ENCODE measurements at regions not wholly inside any gene's neighbourhood (a gene's known extent, or its start where the extent isn't known, plus 50 kb on each side); places are given as distances from the start of the nearest gene placed in this dataset.

DNA sequence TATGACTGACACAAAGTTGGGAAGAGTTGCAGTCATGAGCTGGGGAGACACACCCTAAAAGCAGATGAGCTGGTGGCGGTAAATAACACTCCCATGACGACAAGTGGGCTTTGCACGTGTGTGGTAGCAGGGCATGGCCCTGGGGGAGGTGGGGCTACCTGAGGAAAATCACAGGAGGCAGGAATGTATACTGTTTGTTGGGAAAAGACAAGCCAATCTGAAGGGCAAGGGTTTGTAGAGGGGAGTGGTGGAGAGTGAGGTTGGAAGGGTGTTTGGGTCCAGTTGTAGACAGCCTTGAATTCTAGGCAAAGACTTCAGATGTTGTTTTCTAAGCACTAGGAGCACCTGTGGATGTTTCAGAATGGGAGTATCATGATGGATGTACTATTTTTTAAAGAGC is 151.6 kb downstream of the TM9SF2 start:
- Histone ChIP-seq H3K4me1 (ENCODE audit: insufficient read depth, low read length) (peaks cover 29% of the 10 kb centered on the region), H3K9me3 (ENCODE audit: insufficient read depth, low read depth, low read length) (no peaks in the 10 kb centered on the region), H3K27me3 (ENCODE audit: insufficient read depth, low read length) (no peaks in the 10 kb centered on the region), H3K9ac (ENCODE audit: low read depth, low read length) (no peak overlapping the region), H3K36me3 (ENCODE audit: insufficient read depth, low read length) (no peaks in the 10 kb centered on the region), H3K4me3 (ENCODE audit: low read length) (no peak overlapping the region), H3K27ac (ENCODE audit: low read depth, low read length) (no peak overlapping the region)
- WGBS = 90% methylated on average over 3 of the region's 3 CpGs

DNA sequence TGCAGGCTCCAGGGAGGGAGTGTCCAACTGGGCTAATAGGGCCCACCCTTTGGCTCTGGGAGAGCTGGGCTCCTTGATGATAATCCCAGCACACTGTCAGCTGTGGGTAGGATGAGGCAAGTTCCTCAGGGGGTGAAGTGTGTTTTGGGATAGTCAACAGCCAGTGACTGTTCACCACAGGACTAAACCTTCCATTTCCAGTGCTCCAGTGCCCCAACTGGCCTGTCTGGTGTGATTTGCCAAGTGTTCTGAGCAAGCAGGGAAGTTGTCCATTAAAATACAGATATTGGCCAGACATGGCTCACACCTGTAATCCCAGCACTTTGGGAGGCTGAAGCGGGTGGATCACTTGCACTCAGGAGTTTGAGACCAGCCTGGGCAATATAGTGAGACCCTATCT is 150.9 kb downstream of the TM9SF2 start:
- WGBS = 97% methylated on average over 1 of the region's 1 CpG
- no peak overlapping the region for H3K27ac ChIP-seq (ENCODE audit: low read depth, low read length)
- H3K27me3 ChIP-seq (ENCODE audit: insufficient read depth, low read length) = no peaks in the 10 kb centered on the region
- no peak overlapping the region for H3K4me3 ChIP-seq (ENCODE audit: low read length)
- no peaks in the 10 kb centered on the region for H3K9me3 ChIP-seq (ENCODE audit: insufficient read depth, low read depth, low read length)
- H3K4me1 ChIP-seq (ENCODE audit: insufficient read depth, low read length) = peaks cover 23% of the 10 kb centered on the region
- H3K36me3 ChIP-seq (ENCODE audit: insufficient read depth, low read length) = no peaks in the 10 kb centered on the region
- H3K9ac ChIP-seq (ENCODE audit: low read depth, low read length) = no peak overlapping the region

DNA sequence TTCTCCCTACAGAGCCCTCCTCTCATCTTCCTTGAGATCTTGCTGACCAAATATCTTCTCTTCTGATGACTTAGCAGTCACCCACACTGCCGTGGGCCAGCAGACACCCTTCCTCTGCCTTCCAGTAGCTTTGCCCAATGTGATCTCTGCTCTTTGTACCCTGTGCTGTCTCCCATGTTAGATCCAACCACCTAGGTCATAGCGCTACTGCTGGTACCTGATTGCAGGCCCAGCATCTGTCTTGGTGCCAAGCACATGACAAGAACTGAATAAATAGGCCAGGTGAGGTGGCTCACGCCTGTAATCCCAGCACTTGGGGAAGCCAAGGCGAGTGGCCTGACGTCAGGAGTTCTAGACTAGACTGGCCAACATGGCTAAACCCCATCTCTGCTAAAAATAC is 149.7 kb downstream of the TM9SF2 start:
- Histone ChIP-seq H3K27ac (ENCODE audit: low read depth, low read length) (no peak overlapping the region), H3K4me3 (ENCODE audit: low read length) (no peak overlapping the region), H3K9me3 (ENCODE audit: insufficient read depth, low read depth, low read length) (no peaks in the 10 kb centered on the region), H3K4me1 (ENCODE audit: insufficient read depth, low read length) (peaks cover 13% of the 10 kb centered on the region), H3K27me3 (ENCODE audit: insufficient read depth, low read length) (no peaks in the 10 kb centered on the region), H3K9ac (ENCODE audit: low read depth, low read length) (no peak overlapping the region), H3K36me3 (ENCODE audit: insufficient read depth, low read length) (no peaks in the 10 kb centered on the region)
- 94% methylated on average over 5 of the region's 5 CpGs for WGBS

DNA sequence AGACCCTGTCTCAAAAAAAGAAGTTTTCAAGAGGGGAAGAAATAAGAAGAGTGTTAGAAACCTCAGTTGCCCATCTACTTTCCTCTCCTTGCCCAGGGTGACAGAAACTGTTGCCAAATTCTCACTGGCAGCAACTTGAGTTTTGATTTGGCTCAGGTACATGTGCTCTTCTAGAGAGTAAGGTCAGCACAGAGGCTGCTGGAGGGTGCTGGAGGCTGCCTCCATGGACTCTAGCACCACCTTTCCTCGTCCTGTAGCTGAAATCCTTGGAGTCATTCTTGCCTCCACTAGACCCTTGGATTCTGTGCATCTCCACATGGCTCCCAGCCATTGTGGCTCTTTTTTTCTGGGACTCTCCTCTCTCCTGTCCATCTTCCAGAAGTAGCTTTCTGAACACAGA is 149.1 kb downstream of the TM9SF2 start:
- Histone ChIP-seq H3K9me3 (ENCODE audit: insufficient read depth, low read depth, low read length) (no peaks in the 10 kb centered on the region), H3K36me3 (ENCODE audit: insufficient read depth, low read length) (no peaks in the 10 kb centered on the region), H3K27me3 (ENCODE audit: insufficient read depth, low read length) (no peaks in the 10 kb centered on the region), H3K4me1 (ENCODE audit: insufficient read depth, low read length) (peaks cover 13% of the 10 kb centered on the region), H3K9ac (ENCODE audit: low read depth, low read length) (no peak overlapping the region), H3K4me3 (ENCODE audit: low read length) (no peak overlapping the region), H3K27ac (ENCODE audit: low read depth, low read length) (no peak overlapping the region)
- WGBS = 86% methylated on average over 1 of the region's 1 CpG

DNA sequence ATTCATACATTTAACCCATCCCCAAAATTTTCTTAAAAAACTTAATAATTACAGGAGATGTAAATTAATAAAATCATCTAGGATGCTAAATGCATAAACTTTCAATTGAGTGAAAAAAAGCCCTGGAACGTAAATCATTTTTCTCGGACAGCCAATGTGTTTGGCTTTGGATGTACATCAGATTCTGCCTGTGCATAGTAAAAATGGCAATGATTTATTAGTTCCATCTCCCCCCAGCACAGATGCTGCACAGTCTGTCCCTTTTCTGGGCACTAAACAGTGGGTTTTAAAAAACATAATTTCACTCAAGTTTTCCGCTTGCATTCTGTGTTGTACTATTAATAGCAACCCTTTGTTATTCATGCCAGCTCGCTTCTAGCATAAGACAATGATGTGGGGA is 147.7 kb downstream of the TM9SF2 start:
- Histone ChIP-seq H3K27ac (ENCODE audit: low read depth, low read length) (no peak overlapping the region), H3K36me3 (ENCODE audit: insufficient read depth, low read length) (no peaks in the 10 kb centered on the region), H3K27me3 (ENCODE audit: insufficient read depth, low read length) (no peaks in the 10 kb centered on the region), H3K9ac (ENCODE audit: low read depth, low read length) (no peak overlapping the region), H3K4me1 (ENCODE audit: insufficient read depth, low read length) (peaks cover 13% of the 10 kb centered on the region), H3K4me3 (ENCODE audit: low read length) (no peak overlapping the region), H3K9me3 (ENCODE audit: insufficient read depth, low read depth, low read length) (no peaks in the 10 kb centered on the region)
- WGBS = 98% methylated on average over 4 of the region's 4 CpGs

DNA sequence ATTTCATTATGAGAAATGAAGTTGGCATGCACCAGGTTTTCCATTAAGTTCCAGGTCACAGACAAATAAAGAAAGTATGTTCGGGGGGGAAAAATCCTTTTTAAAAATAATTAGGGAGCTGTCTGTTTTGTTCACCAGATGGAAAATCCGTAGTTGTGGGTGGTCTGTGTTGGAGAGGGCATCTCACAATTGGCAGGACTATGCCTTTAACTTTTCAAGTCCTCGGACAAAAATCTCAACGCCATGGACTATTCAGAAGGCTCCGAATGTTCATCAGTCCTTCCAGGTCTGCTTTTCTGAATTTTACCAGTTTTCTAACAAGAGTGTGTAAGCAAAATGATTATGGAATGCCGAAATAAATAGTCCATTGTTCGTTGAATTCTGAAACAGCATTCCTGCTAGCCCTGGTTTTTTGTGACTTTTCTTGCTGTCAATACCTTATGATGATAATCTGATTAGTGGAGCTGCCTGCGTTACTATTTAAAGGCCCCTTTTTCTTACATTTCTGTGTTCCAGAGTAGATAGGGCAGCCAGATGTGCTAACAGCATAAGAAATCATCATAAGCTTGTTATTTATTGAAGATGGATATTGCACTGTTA is 146.9 kb downstream of the TM9SF2 start:
- Histone ChIP-seq H3K9me3 (ENCODE audit: insufficient read depth, low read depth, low read length) (no peaks in the 10 kb centered on the region), H3K4me3 (ENCODE audit: low read length) (no peak overlapping the region), H3K4me1 (ENCODE audit: insufficient read depth, low read length) (peaks cover 13% of the 10 kb centered on the region), H3K27ac (ENCODE audit: low read depth, low read length) (no peak overlapping the region), H3K36me3 (ENCODE audit: insufficient read depth, low read length) (no peaks in the 10 kb centered on the region), H3K9ac (ENCODE audit: low read depth, low read length) (no peak overlapping the region), H3K27me3 (ENCODE audit: insufficient read depth, low read length) (no peaks in the 10 kb centered on the region)
- 91% methylated on average over 8 of the region's 8 CpGs for WGBS

DNA sequence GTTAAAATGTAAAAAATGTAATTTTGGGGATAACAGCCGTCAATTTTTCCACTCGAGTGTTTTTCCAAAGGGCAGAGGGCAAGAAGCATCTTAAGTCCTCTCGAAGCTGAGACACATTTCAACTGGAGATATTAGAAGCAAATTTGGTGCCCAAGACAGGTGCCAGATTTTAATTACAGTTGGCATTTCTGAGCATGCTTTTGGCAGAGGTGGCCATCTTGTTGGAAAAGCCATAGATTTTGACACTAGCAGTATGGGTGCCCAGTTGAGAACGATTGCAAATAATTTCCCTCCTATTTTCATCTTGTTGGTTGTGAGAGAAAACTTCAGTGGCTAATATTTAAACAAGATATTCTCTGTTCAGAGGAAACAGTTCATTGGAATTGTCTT is 146.3 kb downstream of the TM9SF2 start:
- Histone ChIP-seq H3K9me3 (ENCODE audit: insufficient read depth, low read depth, low read length) (no peaks in the 10 kb centered on the region), H3K27ac (ENCODE audit: low read depth, low read length) (no peak overlapping the region), H3K36me3 (ENCODE audit: insufficient read depth, low read length) (no peaks in the 10 kb centered on the region), H3K27me3 (ENCODE audit: insufficient read depth, low read length) (no peaks in the 10 kb centered on the region), H3K4me1 (ENCODE audit: insufficient read depth, low read length) (peaks cover 13% of the 10 kb centered on the region), H3K9ac (ENCODE audit: low read depth, low read length) (no peak overlapping the region), H3K4me3 (ENCODE audit: low read length) (no peak overlapping the region)
- 91% methylated on average over 4 of the region's 4 CpGs for WGBS

DNA sequence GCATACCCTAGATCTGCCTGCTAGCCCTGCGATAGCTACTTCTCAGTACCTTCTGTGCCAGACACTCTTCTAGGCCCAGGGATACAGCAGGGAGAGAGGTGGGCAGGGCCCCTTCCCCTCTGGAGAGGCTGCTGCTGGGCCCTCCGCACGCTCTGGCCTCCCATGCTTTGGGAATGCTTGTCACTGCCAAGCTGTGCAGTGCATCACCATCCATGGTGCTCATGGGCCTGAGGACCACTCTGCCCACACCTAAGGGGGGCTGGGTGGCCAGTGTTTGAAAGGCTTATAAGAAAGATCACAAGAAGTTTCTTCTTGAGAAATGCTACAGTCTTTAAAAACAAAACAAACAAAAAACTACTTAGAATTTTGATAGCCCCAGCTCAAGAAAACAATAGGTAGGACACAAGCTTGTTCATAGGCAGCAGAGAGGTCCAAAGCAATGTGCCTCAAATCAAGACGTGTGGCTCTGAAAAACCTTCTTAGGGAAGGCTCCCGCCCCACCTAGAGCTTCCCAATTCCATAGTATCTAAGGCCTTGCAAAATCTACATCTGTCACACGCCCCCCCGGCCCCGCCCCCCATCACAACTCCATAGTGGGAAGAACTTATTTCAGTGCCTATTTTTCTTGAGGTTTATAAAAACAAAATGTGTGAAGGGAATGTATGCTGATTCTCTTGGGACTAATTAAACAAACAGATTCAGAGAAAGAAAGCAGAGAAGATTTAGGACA is 145.8 kb downstream of the TM9SF2 start:
- H3K9ac ChIP-seq (ENCODE audit: low read depth, low read length) = no peak overlapping the region
- no peaks in the 10 kb centered on the region for H3K36me3 ChIP-seq (ENCODE audit: insufficient read depth, low read length)
- no peaks in the 10 kb centered on the region for H3K27me3 ChIP-seq (ENCODE audit: insufficient read depth, low read length)
- no peaks in the 10 kb centered on the region for H3K9me3 ChIP-seq (ENCODE audit: insufficient read depth, low read depth, low read length)
- no peak overlapping the region for H3K27ac ChIP-seq (ENCODE audit: low read depth, low read length)
- peaks cover 13% of the 10 kb centered on the region for H3K4me1 ChIP-seq (ENCODE audit: insufficient read depth, low read length)
- WGBS = 85% methylated on average over 8 of the region's 8 CpGs
- H3K4me3 ChIP-seq (ENCODE audit: low read length) = no peak overlapping the region

DNA sequence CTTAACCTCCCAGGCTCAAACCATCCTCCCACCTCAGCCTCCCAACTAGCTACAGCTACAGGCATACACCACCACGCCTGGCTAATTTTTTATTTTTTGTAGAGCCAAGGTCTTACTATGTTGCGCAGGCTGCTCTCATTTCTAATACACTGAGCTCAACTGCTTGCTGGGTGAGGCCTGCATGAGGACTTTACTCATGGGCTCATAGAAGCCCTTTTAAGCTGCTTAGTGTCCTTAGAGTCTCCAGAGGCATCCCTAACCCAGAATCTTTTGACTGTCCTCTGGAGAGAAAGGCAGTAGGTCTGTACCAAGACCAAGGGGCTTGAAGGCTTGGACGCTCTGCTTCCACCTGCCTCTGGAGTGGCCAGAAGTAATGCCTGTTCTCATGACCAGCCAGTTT is 141.6 kb downstream of the TM9SF2 start:
- 95% methylated on average over 3 of the region's 3 CpGs for WGBS

DNA sequence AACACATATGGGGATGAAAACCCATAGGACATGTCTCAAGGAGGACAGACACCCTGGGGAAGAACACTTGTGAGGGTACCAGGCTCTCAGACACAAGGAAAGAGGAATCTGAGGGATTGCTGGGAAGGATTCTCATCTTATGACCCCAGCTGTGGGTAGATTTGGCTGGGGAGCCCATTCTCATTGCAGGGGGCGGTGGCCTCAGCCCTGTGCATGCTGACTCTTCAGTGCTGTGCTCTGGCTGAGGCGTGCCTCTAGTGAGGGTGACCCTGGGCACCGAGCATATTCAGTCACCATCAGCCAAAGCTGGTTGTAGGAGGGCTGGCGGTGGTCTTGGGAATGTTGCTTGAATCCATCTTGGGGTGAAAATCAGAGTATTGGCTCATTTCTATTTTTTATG is 140.7 kb downstream of the TM9SF2 start:
- no peaks in the 10 kb centered on the region for H3K4me1 ChIP-seq (ENCODE audit: insufficient read depth, low read length)
- no peak overlapping the region for H3K4me3 ChIP-seq (ENCODE audit: low read length)
- no peak overlapping the region for H3K27ac ChIP-seq (ENCODE audit: low read depth, low read length)
- no peaks in the 10 kb centered on the region for H3K36me3 ChIP-seq (ENCODE audit: insufficient read depth, low read length)
- no peak overlapping the region for H3K9ac ChIP-seq (ENCODE audit: low read depth, low read length)
- H3K9me3 ChIP-seq (ENCODE audit: insufficient read depth, low read depth, low read length) = no peaks in the 10 kb centered on the region
- WGBS = 99% methylated on average over 4 of the region's 4 CpGs
- H3K27me3 ChIP-seq (ENCODE audit: insufficient read depth, low read length) = no peaks in the 10 kb centered on the region

More for the DNA sequence above, 141.6 kb downstream of the TM9SF2 start:
- no peaks in the 10 kb centered on the region for H3K27me3 ChIP-seq (ENCODE audit: insufficient read depth, low read length)
- no peaks in the 10 kb centered on the region for H3K9me3 ChIP-seq (ENCODE audit: insufficient read depth, low read depth, low read length)
- no peak overlapping the region for H3K9ac ChIP-seq (ENCODE audit: low read depth, low read length)
- peaks cover under 1% of the 10 kb centered on the region; the same call in 1 of the 2 replicates for H3K4me1 ChIP-seq (ENCODE audit: insufficient read depth, low read length)
- H3K27ac ChIP-seq (ENCODE audit: low read depth, low read length) = no peak overlapping the region
- H3K4me3 ChIP-seq (ENCODE audit: low read length) = no peak overlapping the region
- no peaks in the 10 kb centered on the region for H3K36me3 ChIP-seq (ENCODE audit: insufficient read depth, low read length)

DNA sequence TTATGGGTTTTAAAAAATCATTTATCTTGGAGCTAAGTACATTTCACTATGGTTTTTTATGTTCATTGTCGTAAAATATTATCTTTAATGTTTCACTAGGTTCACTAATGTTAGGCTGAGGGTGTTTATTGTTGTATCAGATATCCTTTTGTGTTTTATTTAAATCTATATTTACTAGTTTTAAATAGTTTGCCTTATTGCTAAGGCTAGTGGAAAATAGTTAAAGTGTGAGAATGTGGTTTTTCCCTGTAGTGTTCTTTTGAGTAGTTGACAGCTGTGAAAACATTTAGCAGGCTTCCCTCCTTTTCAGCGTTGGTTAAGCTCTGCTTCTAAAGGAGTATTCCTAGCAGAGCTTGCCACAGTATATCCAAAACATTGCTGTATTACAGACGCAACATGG is 139.0 kb downstream of the TM9SF2 start:
- no peak overlapping the region for H3K4me3 ChIP-seq (ENCODE audit: low read length)
- H3K27me3 ChIP-seq (ENCODE audit: insufficient read depth, low read length) = no peaks in the 10 kb centered on the region
- WGBS = 67% methylated on average over 2 of the region's 3 CpGs
- no peak overlapping the region for H3K9ac ChIP-seq (ENCODE audit: low read depth, low read length)
- H3K36me3 ChIP-seq (ENCODE audit: insufficient read depth, low read length) = no peaks in the 10 kb centered on the region
- H3K4me1 ChIP-seq (ENCODE audit: insufficient read depth, low read length) = no peaks in the 10 kb centered on the region
- no peak overlapping the region for H3K27ac ChIP-seq (ENCODE audit: low read depth, low read length)
- no peaks in the 10 kb centered on the region for H3K9me3 ChIP-seq (ENCODE audit: insufficient read depth, low read depth, low read length)

Measured in HUES64 (cell line).